Umbilical cord (tissue), 1 donor: ENCODE measurements at regions not wholly inside any gene's neighbourhood (a gene's known extent, or its start where the extent isn't known, plus 50 kb on each side); places are given as distances from the start of the nearest gene placed in this dataset.

Experiments
- DNase-seq: peaks from one replicate; pipeline ENCODE4 v3.0.0-alpha.2; 2015; ENCODE audit warnings: low spot score

DNA sequence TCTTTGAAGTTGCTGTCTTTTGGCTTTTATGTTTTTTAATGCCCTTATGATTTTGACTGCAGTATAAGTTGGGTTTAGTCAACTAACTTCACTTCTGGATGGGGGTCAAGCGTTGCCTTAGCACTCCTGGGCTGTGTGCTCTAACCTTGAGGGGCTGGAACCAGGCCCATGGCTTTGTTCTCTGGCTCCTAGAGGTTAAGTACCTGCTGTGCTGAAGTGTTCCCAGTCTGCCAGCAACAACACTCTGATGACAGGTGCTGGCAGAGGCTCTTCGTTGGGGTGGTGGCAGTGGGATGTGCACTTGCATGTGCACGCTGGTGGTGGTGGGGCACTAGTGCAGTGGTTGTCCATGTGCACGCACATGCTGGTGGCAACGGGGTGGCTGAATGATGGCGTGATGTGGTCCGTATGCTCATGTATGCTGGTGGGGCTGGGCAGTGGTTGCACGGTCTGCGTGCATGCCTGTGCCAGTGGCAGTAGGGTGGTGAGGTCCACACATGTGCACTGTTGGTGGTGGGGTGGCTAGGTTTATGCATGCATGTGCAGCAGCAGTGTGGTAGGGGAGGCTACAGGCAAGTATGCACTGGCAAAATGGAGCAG is 447.8 kb upstream of the GOT2 start:
- no peak for DNase-seq

DNA sequence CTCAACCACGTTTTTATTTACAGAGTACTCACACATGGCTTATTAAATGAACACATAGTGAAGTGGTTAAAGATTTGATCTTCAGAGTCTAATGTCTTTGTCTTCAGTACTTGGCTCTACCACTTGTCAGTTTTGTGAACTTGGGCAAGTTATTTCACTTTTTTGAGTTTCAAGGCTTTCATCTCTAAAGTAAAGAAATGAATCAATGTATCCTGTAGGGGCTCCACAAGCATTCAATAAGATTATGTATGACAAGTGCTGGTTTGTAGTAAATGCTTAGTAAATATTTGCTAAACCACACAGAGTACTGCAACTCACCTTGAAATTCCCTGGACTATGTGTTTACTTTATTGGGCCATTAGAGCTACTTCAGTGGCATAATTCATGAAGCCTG is 446.0 kb upstream of the GOT2 start:
- no peak for DNase-seq

DNA sequence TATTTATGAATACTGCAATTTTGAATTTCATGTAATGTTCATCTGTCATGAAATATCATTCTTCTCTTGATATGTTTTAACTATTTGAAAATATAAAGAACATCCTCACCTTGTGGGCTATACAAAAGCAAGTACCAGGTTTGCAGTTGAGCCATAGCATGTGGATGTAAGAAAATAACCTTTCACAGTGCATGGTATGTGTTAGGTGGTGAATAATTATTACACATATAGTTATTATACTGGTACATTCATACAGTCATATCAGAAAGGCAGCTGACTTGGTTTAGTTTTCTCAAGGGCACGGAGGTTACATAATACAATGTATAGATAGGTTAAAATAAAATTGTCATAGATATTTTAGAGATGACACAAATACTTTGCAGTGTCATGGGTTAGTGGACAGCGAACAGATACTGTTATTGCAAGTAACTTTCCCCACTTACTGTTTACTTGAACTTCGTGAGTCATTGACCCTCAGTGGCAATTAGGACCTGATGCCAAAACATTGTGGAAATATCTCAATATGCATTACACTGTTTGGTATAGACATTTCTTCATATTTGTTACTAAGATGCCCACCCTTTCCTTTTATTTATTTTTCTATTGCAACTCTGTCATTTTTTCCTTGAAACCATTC is 445.4 kb upstream of the GOT2 start:
- no peak for DNase-seq

DNA sequence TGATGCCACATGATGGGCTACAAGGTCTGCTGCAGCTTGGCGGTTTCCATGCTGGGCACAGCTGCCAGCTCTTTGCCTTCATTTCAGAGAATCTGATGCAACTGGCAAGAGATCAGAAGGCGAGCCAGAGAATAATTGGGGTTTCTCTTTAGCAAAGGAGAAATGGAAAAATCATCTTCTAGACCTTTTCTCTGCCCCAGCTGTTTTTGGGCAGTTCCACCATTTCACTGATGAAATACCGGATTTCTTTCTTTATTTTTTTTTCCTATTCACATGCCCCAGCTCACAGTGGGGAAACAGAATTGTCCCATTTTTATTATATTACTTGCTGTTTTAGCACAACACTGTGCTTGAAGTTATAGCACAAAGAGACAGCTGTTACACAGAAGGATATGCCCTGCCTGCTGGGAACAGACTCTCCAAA is 439.3 kb upstream of the GOT2 start:
- DNase-seq, result no peak

DNA sequence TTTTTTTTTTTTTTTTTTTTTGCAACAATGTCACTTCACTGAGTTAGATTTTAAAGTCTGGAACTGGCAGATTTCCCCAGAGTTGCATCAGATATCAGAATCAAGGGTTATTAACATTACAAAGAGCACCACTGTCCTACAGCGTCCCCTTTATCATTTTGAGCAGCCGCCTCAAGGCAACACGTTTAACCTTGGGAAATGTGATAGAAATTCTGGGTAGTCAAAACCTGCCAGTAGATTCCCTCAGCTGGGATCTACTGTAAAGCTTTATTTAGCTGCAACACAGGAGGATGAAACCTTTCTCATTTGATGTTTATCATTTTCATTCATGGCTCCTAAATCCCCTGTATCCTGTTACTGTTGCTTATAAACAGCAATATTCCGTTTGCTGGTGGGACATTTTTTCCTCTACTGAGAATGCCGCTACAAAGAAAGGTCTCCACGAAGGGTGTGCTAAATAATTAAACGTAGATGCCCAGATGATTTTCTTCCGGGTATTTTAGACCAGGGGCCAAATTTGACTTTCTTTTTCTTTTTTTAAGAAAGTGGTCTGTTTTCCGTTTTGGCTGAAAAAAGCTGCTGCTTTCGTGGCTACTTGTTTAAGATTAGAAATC is 436.1 kb upstream of the GOT2 start:
- no peak for DNase-seq

DNA sequence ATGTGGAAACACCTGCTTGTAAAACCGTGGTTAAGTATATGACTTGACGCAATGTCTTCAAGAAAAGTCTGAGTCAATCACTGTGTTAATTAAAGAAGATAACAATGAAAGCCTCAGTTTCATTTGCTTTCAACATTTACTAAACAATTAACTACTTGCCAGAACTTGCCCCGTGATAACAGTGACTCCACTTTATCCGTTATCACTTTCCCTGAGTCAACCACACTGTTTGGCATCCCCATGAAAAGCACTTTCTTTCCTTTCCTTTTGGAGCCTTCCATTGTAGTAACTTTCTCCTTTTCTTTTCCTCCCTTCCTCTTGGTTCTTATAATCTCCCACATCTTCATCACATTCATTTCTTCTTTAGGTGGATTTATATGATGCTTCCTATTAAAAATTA is 435.1 kb upstream of the GOT2 start:
- no peak for DNase-seq

DNA sequence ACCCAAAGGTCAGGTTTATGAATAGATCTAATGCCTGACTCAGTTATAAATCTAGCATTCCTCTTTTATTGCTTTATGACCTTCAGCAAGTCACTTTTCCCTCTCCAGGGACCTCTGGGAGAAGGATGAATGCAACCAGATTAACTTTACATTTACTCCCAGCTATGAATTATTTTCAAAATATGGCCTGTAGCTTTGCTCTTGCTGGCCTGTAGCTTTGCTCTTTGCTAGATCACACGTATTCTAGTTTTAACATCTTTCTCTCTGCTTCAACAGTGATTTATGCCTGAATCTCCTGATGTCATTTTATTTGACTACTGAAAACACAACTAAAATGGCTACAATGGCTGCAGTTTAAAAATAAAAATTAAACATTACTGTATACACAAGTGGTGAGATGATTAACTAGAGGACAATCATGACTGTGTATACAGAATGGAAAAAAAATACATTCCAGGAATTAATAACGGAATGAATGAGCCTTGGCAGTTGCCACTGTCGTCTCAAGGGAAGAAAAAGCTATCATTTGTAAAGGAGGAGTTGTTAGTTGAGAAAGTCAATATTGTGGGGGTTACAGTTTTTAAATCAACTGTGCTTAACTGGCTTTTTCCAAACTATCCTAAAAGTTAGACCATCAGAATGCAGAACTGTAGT is 434.5 kb upstream of the GOT2 start:
- DNase-seq, result no peak

DNA sequence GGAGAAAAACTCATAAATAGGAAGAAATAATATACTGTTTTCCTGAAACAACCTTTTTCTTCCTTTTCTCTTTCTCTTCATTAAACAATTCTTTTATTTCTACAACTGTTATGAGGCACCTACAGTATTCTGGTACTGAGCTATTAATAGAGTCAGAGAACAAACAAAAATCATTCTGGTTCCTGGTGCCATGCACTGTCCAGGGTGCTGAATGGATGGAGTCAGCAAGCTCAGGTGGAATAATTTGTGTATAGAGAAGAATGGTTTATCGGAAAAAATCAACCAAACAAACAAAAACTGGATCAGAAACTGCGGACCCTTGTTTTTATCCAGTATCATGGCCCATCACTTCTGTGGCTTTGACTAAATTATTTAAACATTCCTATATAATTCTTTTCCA is 430.3 kb upstream of the GOT2 start:
- peak; percentile 14 for DNase-seq

DNA sequence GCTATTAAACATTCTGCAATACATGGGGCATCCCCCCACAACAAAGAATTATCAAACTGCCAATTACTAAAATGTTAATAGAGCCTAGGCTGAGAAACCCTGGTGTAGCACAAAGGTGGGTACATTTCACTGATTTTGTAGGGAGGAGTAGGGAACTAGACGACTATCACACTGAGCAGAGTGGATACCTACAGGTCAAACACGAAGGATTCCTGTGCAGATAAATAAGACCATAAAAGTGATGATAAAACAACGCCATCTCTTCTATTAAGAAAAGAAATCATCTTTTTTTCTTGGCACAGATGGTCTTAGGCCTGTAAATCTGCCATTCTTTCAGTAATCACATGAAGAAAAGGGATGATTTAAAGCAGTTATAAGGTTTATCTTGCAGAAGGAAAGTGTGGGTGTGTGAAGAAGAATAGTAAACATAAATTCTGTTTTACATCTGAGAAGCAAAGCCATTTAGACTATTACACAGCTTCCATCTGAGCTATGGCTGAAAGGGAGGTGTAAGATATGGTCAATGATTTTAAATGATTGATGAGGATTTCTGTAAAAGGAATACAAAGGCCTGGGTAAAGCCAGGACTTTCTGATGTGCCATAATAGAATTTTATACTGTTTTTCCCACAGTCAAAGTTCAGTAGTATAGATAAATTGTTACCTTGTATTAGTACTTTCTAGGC is 429.4 kb upstream of the GOT2 start:
- DNase-seq, result no peak

DNA sequence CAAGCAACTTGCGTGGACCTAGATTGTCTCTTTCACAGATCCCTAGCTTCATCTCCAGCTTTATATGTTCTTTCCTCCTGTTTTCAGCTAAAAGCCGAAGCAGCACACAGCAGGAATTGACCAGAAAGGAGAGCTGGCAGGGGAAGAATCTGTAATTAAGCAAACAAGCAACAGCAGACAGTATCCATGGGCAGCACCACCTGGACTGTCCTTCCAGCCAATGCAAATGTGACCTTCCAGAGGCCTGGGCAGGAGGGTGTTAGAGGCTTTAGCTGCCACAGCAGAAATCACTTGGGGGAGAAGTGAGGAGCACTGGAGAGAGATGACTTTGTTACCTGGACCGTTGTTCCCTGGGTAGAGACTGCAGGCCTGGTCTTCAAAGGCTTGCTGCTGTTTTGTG is 427.6 kb upstream of the GOT2 start:
- DNase-seq, result no peak

DNA sequence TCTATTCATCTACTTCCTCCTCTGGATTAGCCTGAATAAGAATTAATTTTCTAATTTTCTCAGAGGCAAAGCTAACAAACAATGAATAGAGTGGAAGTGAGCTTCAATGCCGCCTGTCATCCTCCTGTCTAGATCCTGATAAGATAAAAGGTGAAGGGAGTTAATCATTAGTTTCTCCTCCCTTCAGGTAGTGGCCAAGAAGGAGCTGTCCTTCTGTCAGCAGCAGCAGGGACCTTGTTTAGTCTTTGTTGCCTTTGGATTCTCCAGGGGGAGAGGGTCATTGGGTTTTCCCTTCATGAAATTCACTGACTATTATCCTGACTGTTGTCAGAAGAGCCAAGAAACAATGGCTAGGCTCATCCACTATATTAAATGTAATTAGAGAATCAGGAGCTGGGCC is 420.2 kb upstream of the GOT2 start:
- DNase-seq, result no peak

DNA sequence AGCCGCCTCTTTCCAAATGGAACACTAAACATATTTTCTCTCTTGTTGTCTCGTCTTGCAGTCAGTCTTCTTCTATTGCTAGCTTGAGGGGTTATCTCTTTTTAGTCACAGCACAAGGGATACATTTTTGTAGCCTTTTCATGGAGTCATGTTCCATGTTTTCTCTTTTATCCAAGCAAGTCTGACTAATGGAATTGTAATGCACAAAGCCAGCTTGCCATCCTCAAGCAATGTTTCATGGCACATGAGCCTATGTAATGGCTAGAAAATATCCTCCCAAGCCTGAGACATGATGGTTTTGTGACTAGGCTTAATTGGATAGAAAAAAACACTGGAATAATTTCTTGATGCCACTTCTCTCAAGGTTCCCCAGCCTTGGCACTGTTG is 414.6 kb upstream of the GOT2 start:
- DNase-seq, result no peak

DNA sequence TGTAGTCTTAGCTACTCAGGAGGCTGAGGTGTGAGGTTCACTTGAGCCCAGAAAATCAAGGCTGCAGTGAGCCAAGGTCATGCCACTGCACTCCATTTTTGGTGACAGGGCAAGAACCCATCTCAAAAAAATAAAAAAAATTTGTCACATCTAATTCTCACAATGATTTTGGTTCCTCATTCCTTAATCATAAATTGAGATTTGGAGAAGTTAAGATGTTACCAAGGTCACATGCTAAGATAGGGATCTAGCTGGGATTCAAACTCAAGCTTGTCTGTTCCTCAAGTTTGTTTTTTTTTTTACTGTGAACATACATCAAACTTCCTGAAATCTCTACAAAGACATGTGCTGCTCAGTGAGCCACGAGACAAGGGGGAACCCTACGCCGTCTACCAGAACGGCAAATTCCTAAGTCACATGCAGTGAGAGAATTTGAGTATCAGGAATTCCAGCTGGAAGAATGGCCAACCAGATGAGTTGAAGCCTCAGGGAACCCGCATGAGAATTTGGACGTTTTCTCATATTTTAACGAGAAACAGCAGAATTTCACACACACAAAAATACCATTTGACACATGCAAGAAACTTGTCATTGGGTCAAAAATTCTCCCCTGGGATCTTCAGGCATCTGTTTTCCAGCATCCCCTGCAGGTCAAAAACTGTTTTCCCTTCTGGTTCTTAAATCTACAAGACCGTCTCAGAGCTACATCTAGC is 414.1 kb upstream of the GOT2 start:
- no peak for DNase-seq

DNA sequence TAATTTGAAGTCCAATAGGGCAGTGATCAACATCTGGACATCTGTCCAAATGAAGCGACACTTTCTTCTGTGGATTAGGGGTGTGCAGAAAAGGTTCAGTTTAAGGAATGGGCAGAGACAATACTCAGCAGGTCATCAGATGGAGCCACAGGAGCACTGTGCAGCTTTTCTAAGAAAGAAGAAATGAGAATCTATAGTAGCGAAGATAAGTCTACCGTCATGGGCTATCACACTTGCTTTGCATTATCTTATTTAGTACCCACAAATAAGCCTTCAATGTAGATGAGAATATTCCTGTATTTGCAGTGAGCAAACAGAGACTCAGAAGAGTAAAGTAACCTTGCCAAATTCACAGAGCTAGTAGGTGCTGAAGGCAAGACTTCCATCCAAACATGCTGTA is 412.0 kb upstream of the GOT2 start:
- DNase-seq, result no peak

DNA sequence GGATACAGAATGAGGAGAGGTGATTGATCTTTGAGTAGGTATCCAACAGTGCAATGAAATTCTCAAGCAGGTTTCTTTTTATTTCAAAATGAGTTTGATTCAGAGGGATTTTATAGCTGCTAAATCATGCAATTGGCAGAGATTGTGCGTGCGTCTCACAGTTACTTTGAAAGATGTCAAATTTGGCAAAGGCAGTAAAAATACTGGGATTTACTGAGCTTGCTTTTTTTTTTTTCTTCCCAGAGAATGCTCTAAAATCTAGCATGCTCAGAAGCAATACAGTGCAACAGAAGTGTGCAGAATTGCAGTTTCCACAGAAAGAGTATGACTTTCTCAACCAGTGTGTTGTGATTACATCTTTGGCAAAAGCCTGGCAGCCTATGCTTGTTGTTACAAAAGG is 410.7 kb upstream of the GOT2 start:
- DNase-seq, result no peak

DNA sequence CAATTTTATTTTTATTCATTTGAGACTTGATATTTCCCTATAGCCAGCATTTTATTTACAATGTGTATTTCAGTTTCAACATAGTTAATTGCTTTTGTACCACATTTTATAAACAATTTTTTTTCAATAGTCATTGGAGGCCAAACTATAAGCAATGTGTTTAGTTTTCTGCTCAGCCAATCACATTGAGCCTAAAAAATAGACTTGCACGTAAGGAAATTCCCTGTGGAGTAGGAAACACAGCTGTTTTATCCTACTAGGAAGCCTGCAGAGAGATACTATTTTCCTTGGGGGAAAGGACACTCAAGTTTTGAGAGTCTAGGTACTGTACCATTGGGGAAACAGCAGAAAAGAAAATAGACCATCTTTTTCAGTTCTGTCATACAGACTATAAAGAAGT is 410.2 kb upstream of the GOT2 start:
- DNase-seq, result no peak

DNA sequence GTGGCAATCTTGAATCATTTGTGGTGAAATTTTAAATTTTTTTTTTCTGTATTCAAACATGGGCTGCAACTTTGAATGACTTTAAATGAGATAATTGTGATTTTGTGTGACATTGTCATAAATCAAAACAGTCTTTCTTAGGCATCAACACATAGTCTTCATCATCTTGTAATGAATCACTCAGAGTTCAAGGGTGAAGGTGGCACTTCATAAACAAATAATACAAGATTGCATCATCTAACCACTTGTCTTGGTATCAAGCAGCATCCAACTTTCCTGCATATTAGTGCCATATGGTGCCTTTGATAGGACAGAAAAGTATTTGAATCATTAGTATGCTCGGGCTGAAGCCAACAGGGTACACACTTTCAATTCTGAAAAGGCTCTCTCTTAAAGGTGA is 392.4 kb upstream of the GOT2 start:
- no peak for DNase-seq

DNA sequence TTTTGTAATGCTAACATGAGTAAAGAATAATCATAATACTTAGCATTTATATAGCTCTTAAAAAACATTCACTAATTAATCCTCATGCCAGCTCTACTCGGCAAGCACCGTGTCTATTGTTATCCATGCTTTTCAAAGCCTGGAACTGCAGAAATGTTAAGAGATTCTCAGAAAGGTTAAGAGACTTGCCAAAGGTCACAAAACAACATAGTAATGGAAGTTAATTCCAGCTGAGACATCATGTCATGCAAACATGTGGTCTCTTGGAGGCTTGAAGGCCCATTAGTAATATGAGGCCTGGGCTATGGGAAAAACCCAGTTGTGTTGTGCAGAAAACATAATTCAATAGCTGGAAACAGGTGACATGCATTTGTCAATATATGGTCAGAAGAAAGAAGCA is 389.9 kb upstream of the GOT2 start:
- no peak for DNase-seq

DNA sequence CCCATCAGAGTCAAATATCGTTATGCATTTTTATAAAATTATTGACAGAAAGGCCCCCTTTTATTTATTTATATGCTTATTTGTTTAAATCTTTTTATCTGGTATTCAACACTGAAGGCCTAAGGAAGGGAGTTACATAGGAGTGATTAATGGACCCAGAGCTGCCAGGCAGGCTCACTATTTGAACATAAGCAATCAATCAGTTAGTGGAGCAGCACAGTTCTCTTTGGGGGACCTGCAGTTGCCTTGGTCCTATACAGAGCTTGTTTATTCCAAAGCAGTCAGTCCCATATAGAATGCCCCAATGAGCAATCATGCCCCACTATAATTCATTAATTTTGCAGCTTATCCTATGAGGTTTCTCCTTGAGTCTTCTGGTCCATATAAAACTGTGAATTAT is 389.4 kb upstream of the GOT2 start:
- DNase-seq, result no peak

DNA sequence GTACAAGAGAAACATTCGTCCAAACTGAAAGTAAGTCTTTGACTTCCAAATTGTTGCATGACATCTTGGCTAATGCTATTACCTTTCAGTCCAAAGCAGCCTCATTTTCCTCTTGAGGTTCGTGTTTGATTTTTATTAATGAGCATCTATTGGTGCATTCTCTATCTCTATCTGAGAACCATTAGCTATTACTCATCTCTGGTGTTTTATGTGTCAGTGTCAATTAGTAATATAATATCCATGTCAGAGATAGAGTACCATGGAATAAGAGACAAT is 388.1 kb upstream of the GOT2 start:
- DNase-seq, result no peak

DNA sequence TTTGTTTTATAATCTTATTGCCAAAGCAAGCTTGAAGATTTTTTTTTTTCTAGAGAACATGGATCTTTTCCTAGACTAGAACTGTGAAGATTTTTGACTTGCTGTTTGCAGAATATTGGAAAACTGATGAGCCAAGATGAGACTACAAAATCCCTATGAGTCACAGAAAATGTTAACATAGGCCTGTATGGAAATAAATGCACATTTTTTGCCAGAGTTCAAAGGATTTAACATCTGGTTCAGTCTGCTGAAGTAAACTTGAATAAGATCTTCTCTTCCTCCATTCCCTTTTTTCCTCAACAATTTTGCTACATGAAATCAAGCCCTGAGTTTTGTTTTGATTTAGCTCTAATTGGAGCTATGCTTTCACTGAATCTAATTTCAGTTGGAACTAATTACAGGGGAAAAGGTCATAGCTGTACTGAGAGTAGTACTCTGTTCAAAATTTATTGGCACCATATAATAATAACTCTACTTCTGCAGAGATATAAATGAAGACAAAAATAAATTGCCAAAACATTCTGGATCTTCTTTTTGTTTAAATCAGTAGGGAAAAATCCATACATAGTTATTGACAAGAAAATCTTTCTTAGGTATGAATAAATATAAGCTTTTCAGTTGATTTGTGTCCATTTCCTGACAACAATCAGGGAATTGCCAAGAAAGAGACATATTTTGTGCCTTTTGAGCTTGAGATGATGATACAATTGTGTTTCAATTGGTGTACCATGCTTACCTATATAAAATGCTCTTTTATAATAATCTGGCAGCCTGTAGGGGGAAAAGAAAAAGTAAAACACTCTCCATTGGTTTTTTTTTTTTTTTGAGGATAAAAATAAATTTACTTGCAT is 387.5 kb upstream of the GOT2 start:
- peak; percentile 61 for DNase-seq
